ENCODE measurements at regions not wholly inside any gene's neighbourhood (a gene's known extent, or its start where the extent isn't known, plus 50 kb on each side); places are given as distances from the start of the nearest gene placed in this dataset.

DNA sequence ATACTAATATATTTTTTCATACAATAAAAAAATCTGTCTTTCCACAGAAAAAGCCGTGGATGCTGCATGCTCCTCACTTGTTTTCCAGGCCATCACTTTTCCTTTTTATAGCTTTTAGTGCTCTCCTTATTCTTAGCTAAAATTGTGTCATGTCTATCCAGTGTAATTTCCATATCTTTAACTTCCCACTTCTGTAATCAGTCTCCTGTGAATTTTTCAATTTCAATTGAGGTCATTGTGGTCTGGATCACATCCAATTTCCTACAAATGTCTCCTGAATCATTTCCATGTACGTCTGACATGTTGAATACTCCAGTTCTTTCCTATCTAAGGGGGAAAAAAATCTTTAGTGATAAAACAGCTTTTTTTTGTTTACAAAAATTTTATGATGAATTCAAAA lies 838.2 kb upstream of the B3GALT2 start:
- TF ChIP-seq, protein P1, sequence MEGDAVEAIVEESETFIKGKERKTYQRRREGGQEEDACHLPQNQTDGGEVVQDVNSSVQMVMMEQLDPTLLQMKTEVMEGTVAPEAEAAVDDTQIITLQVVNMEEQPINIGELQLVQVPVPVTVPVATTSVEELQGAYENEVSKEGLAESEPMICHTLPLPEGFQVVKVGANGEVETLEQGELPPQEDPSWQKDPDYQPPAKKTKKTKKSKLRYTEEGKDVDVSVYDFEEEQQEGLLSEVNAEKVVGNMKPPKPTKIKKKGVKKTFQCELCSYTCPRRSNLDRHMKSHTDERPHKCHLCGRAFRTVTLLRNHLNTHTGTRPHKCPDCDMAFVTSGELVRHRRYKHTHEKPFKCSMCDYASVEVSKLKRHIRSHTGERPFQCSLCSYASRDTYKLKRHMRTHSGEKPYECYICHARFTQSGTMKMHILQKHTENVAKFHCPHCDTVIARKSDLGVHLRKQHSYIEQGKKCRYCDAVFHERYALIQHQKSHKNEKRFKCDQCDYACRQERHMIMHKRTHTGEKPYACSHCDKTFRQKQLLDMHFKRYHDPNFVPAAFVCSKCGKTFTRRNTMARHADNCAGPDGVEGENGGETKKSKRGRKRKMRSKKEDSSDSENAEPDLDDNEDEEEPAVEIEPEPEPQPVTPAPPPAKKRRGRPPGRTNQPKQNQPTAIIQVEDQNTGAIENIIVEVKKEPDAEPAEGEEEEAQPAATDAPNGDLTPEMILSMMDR (IDR thresholded peaks at IDR 0.05), result no peak
- TF ChIP-seq POLR2A (IDR thresholded peaks at IDR 0.05), result no peak
